Osteocyte (in vitro differentiated cells): ENCODE measurements at regions not wholly inside any gene's neighbourhood (a gene's known extent, or its start where the extent isn't known, plus 50 kb on each side); places are given as distances from the start of the nearest gene placed in this dataset.
"Not testable (repeated sequence)": the region's sequence is repeated elsewhere in the genome, so short reads cannot be mapped to it uniquely, and the experiment has no call there.

ENCODE experiments used
- DNase-seq: peaks from one replicate; pipeline ENCODE4 v3.0.0; 2021; ENCODE audit warnings: mixed read lengths; ENCODE audit not compliant: unreplicated experiment; ENCODE audit errors: extremely low spot score
- H3K27ac Mint-ChIP-seq: one replicate; pipeline ENCODE4 v1.8.0; 2021; ENCODE audit warnings: mild to moderate bottlenecking, mixed read lengths; ENCODE audit not compliant: unreplicated experiment
- H3K27me3 Mint-ChIP-seq: one replicate; pipeline ENCODE4 v1.8.0; 2021; ENCODE audit warnings: mixed read lengths; ENCODE audit not compliant: unreplicated experiment
- H3K36me3 Mint-ChIP-seq: one replicate; pipeline ENCODE4 v1.8.0; 2021; ENCODE audit warnings: mixed read lengths; ENCODE audit not compliant: unreplicated experiment
- H3K4me1 Mint-ChIP-seq: one replicate; pipeline ENCODE4 v1.8.0; 2021; ENCODE audit warnings: mixed read lengths; ENCODE audit not compliant: unreplicated experiment
- H3K4me3 Mint-ChIP-seq: one replicate; pipeline ENCODE4 v1.8.0; 2021; ENCODE audit warnings: mild to moderate bottlenecking, moderate library complexity, mixed read lengths; ENCODE audit not compliant: unreplicated experiment
- H3K9me3 Mint-ChIP-seq: one replicate; pipeline ENCODE4 v1.8.0; 2021; ENCODE audit warnings: mixed read lengths; ENCODE audit not compliant: unreplicated experiment
- CTCF ChIP-seq: fragments of 200-600 bp; sonication (generic); IDR thresholded peaks from 2 replicates; pipeline ENCODE4 v1.5.0; 2021; ENCODE audit warnings: antibody characterized with exemption, mild to moderate bottlenecking, moderate library complexity

- peak overlapping the region; percentile 1 for H3K4me3 Mint-ChIP-seq
- H3K36me3 Mint-ChIP-seq: no peaks in the 10 kb centered on the region
- H3K9me3 Mint-ChIP-seq: no peaks in the 10 kb centered on the region
- no peak for DNase-seq
- H3K4me1 Mint-ChIP-seq: peaks cover 30% of the 10 kb centered on the region
- no peak for TF ChIP-seq CTCF
- peak overlapping the region; percentile 91 for H3K27ac Mint-ChIP-seq
- peaks cover under 1% of the 10 kb centered on the region for H3K27me3 Mint-ChIP-seq
These were observed 186.4 kb downstream of the FAM43A start for GRCh38 chr3:194871864-194872668.

- Mint-ChIP-seq H3K4me3 (no peak overlapping the region), H3K9me3 (no peaks in the 10 kb centered on the region), H3K36me3 (no peaks in the 10 kb centered on the region), H3K27me3 (peaks cover 5% of the 10 kb centered on the region), H3K27ac (peak overlapping the region; percentile 7), H3K4me1 (peaks cover 30% of the 10 kb centered on the region)
- no peak for DNase-seq
- no peak for TF ChIP-seq CTCF
These were observed 186.9 kb downstream of the FAM43A start for GRCh38 chr3:194872669-194872977.

GRCh38 chr3:194873474-194873873 lies 187.8 kb downstream of the FAM43A start:
- H3K27ac Mint-ChIP-seq, H3K36me3 Mint-ChIP-seq, H3K4me3 Mint-ChIP-seq, H3K9me3 Mint-ChIP-seq: not testable (repeated sequence)
- DNase-seq: peak; percentile 46
- peaks cover 13% of the 10 kb centered on the region for H3K27me3 Mint-ChIP-seq
- H3K4me1 Mint-ChIP-seq: peaks cover 30% of the 10 kb centered on the region

- H3K4me1 Mint-ChIP-seq: peaks cover 30% of the 10 kb centered on the region
- no peak overlapping the region for H3K4me3 Mint-ChIP-seq
- peaks cover 13% of the 10 kb centered on the region for H3K27me3 Mint-ChIP-seq
- H3K9me3 Mint-ChIP-seq: no peaks in the 10 kb centered on the region
- no peak overlapping the region for H3K27ac Mint-ChIP-seq
- DNase-seq: peak; percentile 25
- H3K36me3 Mint-ChIP-seq: no peaks in the 10 kb centered on the region
- TF ChIP-seq CTCF: no peak
These were observed 188.5 kb downstream of the FAM43A start for GRCh38 chr3:194874206-194874605.

GRCh38 chr3:194874783-194875182 lies 189.1 kb downstream of the FAM43A start:
- H3K9me3 Mint-ChIP-seq: no peaks in the 10 kb centered on the region
- peak; percentile 67 for DNase-seq
- H3K4me1 Mint-ChIP-seq: peaks cover 32% of the 10 kb centered on the region
- H3K27me3 Mint-ChIP-seq: peaks cover 13% of the 10 kb centered on the region
- H3K4me3 Mint-ChIP-seq: no peak overlapping the region
- TF ChIP-seq CTCF: no peak
- no peak overlapping the region for H3K27ac Mint-ChIP-seq
- H3K36me3 Mint-ChIP-seq: no peaks in the 10 kb centered on the region
